Liver (tissue), 3 donors: ENCODE measurements at regions not wholly inside any gene's neighbourhood (a gene's known extent, or its start where the extent isn't known, plus 50 kb on each side); places are given as distances from the start of the nearest gene placed in this dataset.

Source experiments
- GABPA ChIP-seq, 2 donors: IDR thresholded peaks in 1 of 2; conservative IDR thresholded peaks in 1 of 2; 2 replicates each; pipeline ENCODE4 v1.6.1; 2016; ENCODE audit warnings: antibody characterized with exemption in 2 of 2, mild to moderate bottlenecking in 1 of 2, moderate library complexity in 1 of 2
- JUND ChIP-seq, 2 donors: IDR thresholded peaks; 2 replicates each; pipeline ENCODE4 v1.6.1; 2016; ENCODE audit warnings: antibody characterized with exemption in 2 of 2
- RAD21 ChIP-seq, 2 donors: IDR thresholded peaks; 2 replicates each; pipeline ENCODE4 v1.6.1; 2016; ENCODE audit warnings: antibody characterized with exemption in 2 of 2, mild to moderate bottlenecking in 2 of 2
- YY1 ChIP-seq: IDR thresholded peaks from 2 replicates; pipeline ENCODE4 v1.6.1; 2016; ENCODE audit warnings: antibody characterized with exemption, mild to moderate bottlenecking
- TF ChIP-seq, protein P1 (sequence below): fragments of 150-350 bp; IDR thresholded peaks from 2 replicates; pipeline ENCODE4 v1.5.1; 2017; ENCODE audit warnings: improper control_type of control experiment, low read depth, low read length; ENCODE audit not compliant: missing input control
- donor health status: healthy.
- donor health status: healthy.

- TF ChIP-seq, protein P1, sequence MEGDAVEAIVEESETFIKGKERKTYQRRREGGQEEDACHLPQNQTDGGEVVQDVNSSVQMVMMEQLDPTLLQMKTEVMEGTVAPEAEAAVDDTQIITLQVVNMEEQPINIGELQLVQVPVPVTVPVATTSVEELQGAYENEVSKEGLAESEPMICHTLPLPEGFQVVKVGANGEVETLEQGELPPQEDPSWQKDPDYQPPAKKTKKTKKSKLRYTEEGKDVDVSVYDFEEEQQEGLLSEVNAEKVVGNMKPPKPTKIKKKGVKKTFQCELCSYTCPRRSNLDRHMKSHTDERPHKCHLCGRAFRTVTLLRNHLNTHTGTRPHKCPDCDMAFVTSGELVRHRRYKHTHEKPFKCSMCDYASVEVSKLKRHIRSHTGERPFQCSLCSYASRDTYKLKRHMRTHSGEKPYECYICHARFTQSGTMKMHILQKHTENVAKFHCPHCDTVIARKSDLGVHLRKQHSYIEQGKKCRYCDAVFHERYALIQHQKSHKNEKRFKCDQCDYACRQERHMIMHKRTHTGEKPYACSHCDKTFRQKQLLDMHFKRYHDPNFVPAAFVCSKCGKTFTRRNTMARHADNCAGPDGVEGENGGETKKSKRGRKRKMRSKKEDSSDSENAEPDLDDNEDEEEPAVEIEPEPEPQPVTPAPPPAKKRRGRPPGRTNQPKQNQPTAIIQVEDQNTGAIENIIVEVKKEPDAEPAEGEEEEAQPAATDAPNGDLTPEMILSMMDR, result no peak
- TF ChIP-seq GABPA (IDR thresholded peaks at IDR 0.05 in 1 of 2, conservative IDR thresholded peaks at IDR 0.05 in 1 of 2) (no peak), JUND (IDR thresholded peaks at IDR 0.05) (no peak), RAD21 (IDR thresholded peaks at IDR 0.05) (no peak), YY1 (no peak)
Observed at GRCh38 chr5:121296356-121296755, 555.3 kb upstream of the FTMT start.
